GM12878 (cell line): ENCODE measurements at regions not wholly inside any gene's neighbourhood (a gene's known extent, or its start where the extent isn't known, plus 50 kb on each side); places are given as distances from the start of the nearest gene placed in this dataset.

Experiments
- ATAC-seq: fragments of 200-7000 bp; cut with Tn5 transposase; 3 replicates; pipeline ENCODE4 v1.9.1; 2020; ENCODE audit warnings: mild to moderate bottlenecking, moderate library complexity
- BruUV-seq: library from RNA; stranded (reverse); fragments of 400-500 nt; replicated peaks from 2 replicates; lab custom pipeline; 2021; lab: Mats Ljungman, UMichigan
- CTCF ChIA-PET: fragments of 300-600 bp; sonication (Branson Sonifier 250); formaldehyde crosslinking; extraction: SDS; loops from one replicate; lab custom pipeline; 2021; ENCODE audit warnings: inconsistent platforms; lab: Yijun Ruan, JAX
- POLR2A ChIA-PET: fragments of 350-600 bp; formaldehyde crosslinking; extraction: SDS; loops from one replicate; lab custom pipeline; 2021; ENCODE audit warnings: inconsistent platforms; lab: Charles Lee
- RAD21 ChIA-PET: fragments of 300-600 bp; sonication (Branson Sonifier 250); formaldehyde crosslinking; loops from one replicate; lab custom pipeline; 2023; ENCODE audit warnings: antibody characterized with exemption; ENCODE audit not compliant: unreplicated experiment; lab: Charles Lee
- SMC1A ChIA-PET: fragments of 300-600 bp; sonication (Branson Sonifier 250); formaldehyde crosslinking; loops from one replicate; lab custom pipeline; 2023; ENCODE audit not compliant: unreplicated experiment, uncharacterized antibody; lab: Charles Lee
- DNase-seq: peaks from one replicate; pipeline ENCODE4 v3.0.0-alpha.2; 2011; ENCODE audit warnings: low read depth, low spot score
- FAIRE-seq: peaks from 3 replicates; lab custom pipeline; 2011; peaks lifted over from hg19 to GRCh38; lab: Jason Lieb, UNC
- H2AFZ ChIP-seq: 2 replicates; pipeline ENCODE4 v1.6.0; 2011; ENCODE audit warnings: low read depth, low read length, control low read depth; ENCODE audit not compliant: control insufficient read depth
- H3K27ac ChIP-seq: 2 replicates; pipeline ENCODE4 v1.5.1; 2011; ENCODE audit warnings: control low read depth; ENCODE audit not compliant: control insufficient read depth, insufficient read depth
- H3K27me3 ChIP-seq, 2 experiments: replicated peaks in 1 of 2; 2 replicates each; pipeline versions ENCODE4 v1.6.0 to v1.6.1; 2011; ENCODE audit warnings: low read length in 1 of 2; ENCODE audit not compliant: control insufficient read depth in 2 of 2, insufficient read depth in 2 of 2
- H3K36me3 ChIP-seq, 2 experiments: 2 replicates each; pipeline ENCODE4 v1.5.1; 2011; ENCODE audit warnings: low read length in 1 of 2; ENCODE audit not compliant: control insufficient read depth in 2 of 2, insufficient read depth in 2 of 2
- H3K4me1 ChIP-seq: 2 replicates; pipeline ENCODE4 v1.6.1; 2011; ENCODE audit warnings: mild to moderate bottlenecking, low read length, moderate library complexity, mixed read lengths; ENCODE audit not compliant: control insufficient read depth, insufficient read depth
- H3K4me2 ChIP-seq: 2 replicates; pipeline ENCODE4 v1.6.0; 2011; ENCODE audit warnings: control low read depth; ENCODE audit not compliant: control insufficient read depth, insufficient read depth
- H3K4me3 ChIP-seq: fragments of 200-600 bp; sonication (generic); 2 replicates; pipeline ENCODE4 v1.5.1; 2016
- H3K79me2 ChIP-seq: 2 replicates; pipeline ENCODE4 v1.6.0; 2011; ENCODE audit warnings: low read length; ENCODE audit not compliant: control insufficient read depth, insufficient read depth
- H3K9ac ChIP-seq: 2 replicates; pipeline ENCODE4 v1.8.0; 2011; ENCODE audit warnings: low read length, control low read depth, mixed read lengths; ENCODE audit not compliant: control insufficient read depth, insufficient read depth
- H3K9me3 ChIP-seq: replicated peaks from 3 replicates; pipeline ENCODE4 v1.5.1; 2011; ENCODE audit warnings: mild to moderate bottlenecking, low read length; ENCODE audit not compliant: control insufficient read depth, insufficient read depth
- H4K20me1 ChIP-seq: 2 replicates; pipeline ENCODE4 v1.6.0; 2011; ENCODE audit not compliant: control insufficient read depth, insufficient read depth
- ATF7 ChIP-seq: fragments of 450-650 bp; IDR thresholded peaks from 2 replicates; pipeline ENCODE4 v1.6.1; 2016; ENCODE audit warnings: low read depth, mild to moderate bottlenecking
- CBFB ChIP-seq: IDR thresholded peaks from 2 replicates; pipeline ENCODE4 v1.6.1; 2016; ENCODE audit warnings: antibody characterized with exemption, low read depth
- CHD1 ChIP-seq: IDR thresholded peaks from 2 replicates; pipeline ENCODE4 v1.6.1; 2012; ENCODE audit warnings: low read depth, low read length, improper control_type of control experiment
- ETV6 ChIP-seq, 2 experiments: fragments of 450-650 bp in 1 of 2; IDR thresholded peaks in 1 of 2; conservative IDR thresholded peaks in 1 of 2; 2 replicates each; pipeline ENCODE4 v1.6.1; 2014; ENCODE audit warnings: antibody characterized with exemption in 1 of 2, borderline replicate concordance in 1 of 2, low read depth in 1 of 2, mild to moderate bottlenecking in 1 of 2, moderate library complexity in 1 of 2
- IRF3 ChIP-seq: fragments of 450-650 bp; IDR thresholded peaks from 2 replicates; pipeline ENCODE4 v1.6.1; 2014; ENCODE audit warnings: mild to moderate bottlenecking
- NFIC ChIP-seq: IDR thresholded peaks from 2 replicates; pipeline ENCODE4 v1.6.1; 2012; ENCODE audit warnings: low read depth, mild to moderate bottlenecking, inconsistent platforms, low read length, moderate library complexity
- NR2C1 ChIP-seq: fragments of 450-650 bp; IDR thresholded peaks from 2 replicates; pipeline ENCODE4 v1.6.1; 2017; ENCODE audit warnings: antibody characterized with exemption, mild to moderate bottlenecking, moderate library complexity
- WGBS: methylation state at CpG from one replicate; pipeline ENCODE4 v1.1.6; 2016; ENCODE audit warnings: low lambda C conversion rate; ENCODE audit not compliant: insufficient replicate concordance, insufficient coverage; ENCODE audit errors: missing lambda C conversion rate; 5-methylcytosine and 5-hydroxymethylcytosine counted together
- in situ Hi-C: fragments of 300-500 bp; cut with MboI; formaldehyde crosslinking; loops from 9 replicates; pipeline ENCODE4 v1.14.3; 2018; ENCODE audit warnings: mixed read lengths
- intact Hi-C: fragments of 100-400 bp; cut with micrococcal nuclease; formaldehyde crosslinking; loops from one replicate; pipeline ENCODE4 v1.14.2; 2022; ENCODE audit not compliant: unreplicated experiment

GRCh38 chr22:49667236-49667635 lies 160.4 kb downstream of the BRD1 start:
- no peak for ATAC-seq
- intact Hi-C loops: no loop called here
- no peaks in the 10 kb centered on the region; the same call in 2 of the 3 replicates for H3K9me3 ChIP-seq
- BruUV-seq: no TSS peak
- SMC1A ChIA-PET: no interaction called here
- CTCF ChIA-PET: no interaction called here
- peaks cover 2 to 5% of the 10 kb centered on the region in 2 experiments; a peak in 2 of 4 replicates for H3K27me3 ChIP-seq
- TF ChIP-seq CBFB (no peak), CHD1 (no peak), ETV6 (conservative IDR thresholded peaks at IDR 0.05 in 1 of 2, IDR thresholded peaks at IDR 0.05 in 1 of 2; ENCODE audit: borderline replicate concordance in 1 of 2, low read depth in 1 of 2) (0 out of 4 replicates have a peak, but pooled peaks of 1 of the 2 experiments have one; percentile 31), ATF7 (no peak), NFIC (no peak), NR2C1 (no peak), IRF3 (no peak)
- H3K4me3 ChIP-seq: no peak overlapping the region
- RAD21 ChIA-PET: no interaction called here
- no peak overlapping the region for H3K27ac ChIP-seq
- no peak for FAIRE-seq
- POLR2A ChIA-PET: no interaction called here
- H3K9ac ChIP-seq: no peak overlapping the region
- WGBS: 23% methylated on average over 8 of the region's 13 CpGs
- H2AFZ ChIP-seq: no peak overlapping the region
- H3K4me2 ChIP-seq: no peak overlapping the region
- H3K36me3 ChIP-seq: no peaks in the 10 kb centered on the region
- no peaks in the 10 kb centered on the region for H3K79me2 ChIP-seq
- DNase-seq: no peak
- no peaks in the 10 kb centered on the region for H4K20me1 ChIP-seq
- in situ Hi-C loops: no loop called here
- no peaks in the 10 kb centered on the region for H3K4me1 ChIP-seq
